ENCODE measurements at regions not wholly inside any gene's neighbourhood (a gene's known extent, or its start where the extent isn't known, plus 50 kb on each side); places are given as distances from the start of the nearest gene placed in this dataset.

- no peak for DNase-seq (ENCODE audit: low read depth in 2 of 2)
- no peak overlapping the region for H3K9ac ChIP-seq (ENCODE audit: insufficient read depth, low read length)
- H3K4me3 ChIP-seq (replicated peaks in 1 of 4; ENCODE audit: control extremely low read depth in 1 of 4, insufficient read depth in 1 of 4, low read depth in 3 of 4, low read length in 4 of 4), result no peak overlapping the region
- no peaks in the 10 kb centered on the region for H3K4me1 ChIP-seq (ENCODE audit: control insufficient read depth, extremely low read depth, insufficient read depth, low read length)
- no peaks in the 10 kb centered on the region for H3K27me3 ChIP-seq (ENCODE audit: control insufficient read depth, insufficient read depth, low read length)
- H4K20me1 ChIP-seq (ENCODE audit: control insufficient read depth, extremely low read depth, insufficient read depth, low read length), result no peaks in the 10 kb centered on the region
- TF ChIP-seq CTCF (conservative IDR thresholded peaks at IDR 0.05 in 1 of 2, IDR thresholded peaks at IDR 0.05 in 1 of 2; ENCODE audit: low read depth in 1 of 2, low read length in 2 of 2), result no peak
- TF ChIP-seq EZH2 (IDR thresholded peaks at IDR 0.05; ENCODE audit: low read length, missing control alignments), result no peak
- no peaks in the 10 kb centered on the region for H3K79me2 ChIP-seq (ENCODE audit: control insufficient read depth, insufficient read depth, low read length)
- no peak overlapping the region for H2AFZ ChIP-seq (ENCODE audit: low read length)
- H3K9me3 ChIP-seq (ENCODE audit: control insufficient read depth, insufficient read depth, low read depth, low read length), result no peaks in the 10 kb centered on the region
- H3K27ac ChIP-seq (ENCODE audit: insufficient read depth, low read length), result no peak overlapping the region
- H3K36me3 ChIP-seq (ENCODE audit: control insufficient read depth, insufficient read depth, low read length), result no peaks in the 10 kb centered on the region
- no peak overlapping the region for H3K4me2 ChIP-seq (ENCODE audit: extremely low read depth, insufficient read depth, low read length)
Measured at GRCh38 chr15:85960381-85960780, 119.3 kb upstream of the AGBL1 start.

GRCh38 chr15:85961821-85962220 lies 117.8 kb upstream of the AGBL1 start:
- no peaks in the 10 kb centered on the region for H3K36me3 ChIP-seq (ENCODE audit: control insufficient read depth, insufficient read depth, low read length)
- H3K27ac ChIP-seq (ENCODE audit: insufficient read depth, low read length), result no peak overlapping the region
- no peak for TF ChIP-seq CTCF (conservative IDR thresholded peaks at IDR 0.05 in 1 of 2, IDR thresholded peaks at IDR 0.05 in 1 of 2; ENCODE audit: low read depth in 1 of 2, low read length in 2 of 2)
- TF ChIP-seq EZH2 (IDR thresholded peaks at IDR 0.05; ENCODE audit: low read length, missing control alignments), result no peak
- H3K9ac ChIP-seq (ENCODE audit: insufficient read depth, low read length), result no peak overlapping the region
- no peak overlapping the region for H3K4me2 ChIP-seq (ENCODE audit: extremely low read depth, insufficient read depth, low read length)
- DNase-seq (ENCODE audit: low read depth in 2 of 2), result no peak
- H3K4me1 ChIP-seq (ENCODE audit: control insufficient read depth, extremely low read depth, insufficient read depth, low read length), result no peaks in the 10 kb centered on the region
- H3K27me3 ChIP-seq (ENCODE audit: control insufficient read depth, insufficient read depth, low read length), result no peaks in the 10 kb centered on the region
- no peaks in the 10 kb centered on the region for H4K20me1 ChIP-seq (ENCODE audit: control insufficient read depth, extremely low read depth, insufficient read depth, low read length)
- no peak overlapping the region for H2AFZ ChIP-seq (ENCODE audit: low read length)
- no peak overlapping the region for H3K4me3 ChIP-seq (replicated peaks in 1 of 4; ENCODE audit: control extremely low read depth in 1 of 4, insufficient read depth in 1 of 4, low read depth in 3 of 4, low read length in 4 of 4)
- H3K79me2 ChIP-seq (ENCODE audit: control insufficient read depth, insufficient read depth, low read length), result no peaks in the 10 kb centered on the region
- H3K9me3 ChIP-seq (ENCODE audit: control insufficient read depth, insufficient read depth, low read depth, low read length), result no peaks in the 10 kb centered on the region

- DNase-seq (ENCODE audit: low read depth in 2 of 2), result no peak
- Histone ChIP-seq H3K9ac (ENCODE audit: insufficient read depth, low read length) (no peak overlapping the region), H3K4me1 (ENCODE audit: control insufficient read depth, extremely low read depth, insufficient read depth, low read length) (no peaks in the 10 kb centered on the region), H3K4me3 (replicated peaks in 1 of 4; ENCODE audit: control extremely low read depth in 1 of 4, insufficient read depth in 1 of 4, low read depth in 3 of 4, low read length in 4 of 4) (no peak overlapping the region), H3K79me2 (ENCODE audit: control insufficient read depth, insufficient read depth, low read length) (no peaks in the 10 kb centered on the region), H3K36me3 (ENCODE audit: control insufficient read depth, insufficient read depth, low read length) (no peaks in the 10 kb centered on the region), H3K27me3 (ENCODE audit: control insufficient read depth, insufficient read depth, low read length) (no peaks in the 10 kb centered on the region), H3K9me3 (ENCODE audit: control insufficient read depth, insufficient read depth, low read depth, low read length) (no peaks in the 10 kb centered on the region), H3K27ac (ENCODE audit: insufficient read depth, low read length) (no peak overlapping the region), H4K20me1 (ENCODE audit: control insufficient read depth, extremely low read depth, insufficient read depth, low read length) (no peaks in the 10 kb centered on the region), H2AFZ (ENCODE audit: low read length) (no peak overlapping the region), H3K4me2 (ENCODE audit: extremely low read depth, insufficient read depth, low read length) (no peak overlapping the region)
- no peak for TF ChIP-seq CTCF (conservative IDR thresholded peaks at IDR 0.05 in 1 of 2, IDR thresholded peaks at IDR 0.05 in 1 of 2; ENCODE audit: low read depth in 1 of 2, low read length in 2 of 2)
- no peak for TF ChIP-seq EZH2 (IDR thresholded peaks at IDR 0.05; ENCODE audit: low read length, missing control alignments)
Measured at GRCh38 chr15:85963262-85963760, 116.4 kb upstream of the AGBL1 start.
